ENCODE measurements at regions not wholly inside any gene's neighbourhood (a gene's known extent, or its start where the extent isn't known, plus 50 kb on each side); places are given as distances from the start of the nearest gene placed in this dataset.

DNA sequence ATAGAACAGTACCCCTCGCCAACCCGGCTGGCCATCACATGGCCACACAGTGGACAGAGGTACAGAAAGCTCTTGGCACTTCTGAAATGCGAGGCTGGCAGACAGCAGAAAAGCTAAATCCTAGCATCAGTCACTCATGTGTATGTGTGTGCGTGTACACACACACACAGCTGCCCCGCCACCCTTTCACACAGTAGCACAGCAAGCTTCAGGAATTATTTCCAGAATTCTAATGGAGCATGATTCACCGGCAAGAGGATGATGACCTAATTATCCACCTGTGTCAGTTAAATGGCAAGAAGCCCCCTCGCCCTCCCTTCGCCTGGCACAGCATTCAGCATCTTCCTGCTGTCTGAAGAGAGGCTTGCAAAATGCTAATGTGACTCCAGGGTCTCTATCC lies 336.0 kb downstream of the SHANK2 start:
- TF ChIP-seq POLR2A (IDR thresholded peaks at IDR 0.05; ENCODE audit: low read length) (no peak), GATA1 (IDR thresholded peaks at IDR 0.05; ENCODE audit: low read depth, low read length) (no peak)

All from erythroblast (primary cell).